Caco-2 (cell line): ENCODE measurements at regions not wholly inside any gene's neighbourhood (a gene's known extent, or its start where the extent isn't known, plus 50 kb on each side); places are given as distances from the start of the nearest gene placed in this dataset.

Experiments
- BruUV-seq: library from RNA; stranded (reverse); fragments of 400-500 nt; replicated peaks from 2 replicates; lab custom pipeline; 2021; lab: Mats Ljungman, UMichigan
- CTCF ChIA-PET: fragments of 300-600 bp; sonication (Branson Sonifier 250); formaldehyde crosslinking; loops from one replicate; lab custom pipeline; 2022; ENCODE audit warnings: antibody characterized with exemption; lab: Charles Lee
- POLR2A ChIA-PET: fragments of 300-600 bp; sonication (Branson Sonifier 250); formaldehyde crosslinking; loops from one replicate; lab custom pipeline; 2022; ENCODE audit warnings: antibody characterized with exemption; lab: Charles Lee
- DNase-seq, 2 experiments: peaks; one replicate each; pipeline versions ENCODE4 v3.0.0 to v3.0.0-alpha.2; 2020 to 2022
- H3K27me3 ChIP-seq: replicated peaks from 2 replicates; pipeline ENCODE4 v1.6.0; 2011; ENCODE audit warnings: low read length; ENCODE audit not compliant: control insufficient read depth, insufficient read depth
- H3K36me3 ChIP-seq: 2 replicates; pipeline ENCODE4 v1.5.1; 2011; ENCODE audit warnings: low read length; ENCODE audit not compliant: control insufficient read depth, insufficient read depth
- H3K4me1 ChIP-seq: fragments of 250-450 bp; sonication (Bioruptor Pico); 2 replicates; pipeline ENCODE4 v1.5.1; 2020; ENCODE audit warnings: mild to moderate bottlenecking
- H3K4me3 ChIP-seq: 2 replicates; pipeline ENCODE4 v1.5.1; 2011; ENCODE audit warnings: low read depth, mild to moderate bottlenecking, control low read depth, low read length
- H3K9me3 ChIP-seq: fragments of 250-450 bp; sonication (Bioruptor Pico); 2 replicates; pipeline ENCODE4 v1.5.1; 2020; ENCODE audit warnings: mild to moderate bottlenecking, moderate library complexity
- H3K27ac Mint-ChIP-seq: one replicate; pipeline ENCODE4 v1.8.0; 2022; ENCODE audit warnings: mixed read lengths; ENCODE audit not compliant: unreplicated experiment
- H3K27me3 Mint-ChIP-seq: one replicate; pipeline ENCODE4 v1.8.0; 2022; ENCODE audit warnings: mixed read lengths; ENCODE audit not compliant: insufficient read depth, unreplicated experiment
- H3K36me3 Mint-ChIP-seq: one replicate; pipeline ENCODE4 v1.8.0; 2022; ENCODE audit warnings: mild to moderate bottlenecking, mixed read lengths; ENCODE audit not compliant: insufficient read depth, unreplicated experiment
- H3K4me1 Mint-ChIP-seq: one replicate; pipeline ENCODE4 v1.8.0; 2022; ENCODE audit warnings: low read depth, mixed read lengths; ENCODE audit not compliant: unreplicated experiment
- H3K4me3 Mint-ChIP-seq: one replicate; pipeline ENCODE4 v1.8.0; 2022; ENCODE audit warnings: mild to moderate bottlenecking, moderate library complexity, mixed read lengths; ENCODE audit not compliant: unreplicated experiment
- H3K9me3 Mint-ChIP-seq: one replicate; pipeline ENCODE4 v1.8.0; 2022; ENCODE audit warnings: mixed read lengths; ENCODE audit not compliant: unreplicated experiment
- intact Hi-C: fragments of 100-400 bp; cut with micrococcal nuclease; formaldehyde crosslinking; loops from one replicate; pipeline ENCODE4 v1.10.0; 2022; ENCODE audit not compliant: unreplicated experiment
- TF ChIP-seq, protein P1 (sequence below), 2 experiments: fragments of 200-600 bp in 1 of 2; IDR thresholded peaks; 1 replicate in 1 of 2; 2 replicates in 1 of 2; pipeline versions ENCODE4 v1.5.1 to v1.8.0; 2011 to 2022; ENCODE audit warnings: antibody characterized with exemption in 1 of 2, control low read depth in 1 of 2, inconsistent platforms in 1 of 2, low read depth in 1 of 2, low read length in 1 of 2, mild to moderate bottlenecking in 1 of 2, moderate library complexity in 1 of 2; ENCODE audit not compliant: insufficient read depth in 1 of 2, severe bottlenecking in 1 of 2, unreplicated experiment in 1 of 2

DNA sequence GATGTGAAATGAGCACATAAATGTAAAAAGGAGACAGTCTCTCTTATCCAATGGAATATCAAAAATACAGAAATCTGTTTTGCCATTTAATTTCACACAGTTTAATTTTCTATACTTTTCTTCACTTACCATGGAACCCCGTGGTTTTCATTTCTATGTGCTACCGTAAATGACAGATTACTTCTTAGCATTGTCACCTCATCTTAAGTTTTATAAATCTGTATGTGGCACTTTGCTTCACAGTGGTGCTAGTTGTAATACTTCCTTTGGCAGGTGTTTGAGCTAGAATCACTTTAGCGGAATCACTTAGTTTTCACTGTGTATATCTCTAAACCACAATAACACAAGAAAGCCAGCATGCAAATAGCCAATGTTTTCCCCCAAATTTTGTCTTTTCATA is 781.9 kb upstream of the MGAT4C start:
- Histone ChIP-seq H3K9me3 (no peaks in the 10 kb centered on the region), H3K27me3 (no peaks in the 10 kb centered on the region), H3K4me1 (no peaks in the 10 kb centered on the region), H3K36me3 (no peaks in the 10 kb centered on the region), H3K4me3 (no peak overlapping the region)
- Mint-ChIP-seq H3K27me3 (no peaks in the 10 kb centered on the region), H3K36me3 (no peaks in the 10 kb centered on the region), H3K27ac (no peak overlapping the region), H3K4me1 (no peaks in the 10 kb centered on the region), H3K4me3 (no peak overlapping the region), H3K9me3 (no peaks in the 10 kb centered on the region)
- CTCF ChIA-PET = no interaction called here
- no peak for DNase-seq
- intact Hi-C loops = no loop called here
- POLR2A ChIA-PET = no interaction called here
- BruUV-seq = no TSS peak
- TF ChIP-seq, protein P1, sequence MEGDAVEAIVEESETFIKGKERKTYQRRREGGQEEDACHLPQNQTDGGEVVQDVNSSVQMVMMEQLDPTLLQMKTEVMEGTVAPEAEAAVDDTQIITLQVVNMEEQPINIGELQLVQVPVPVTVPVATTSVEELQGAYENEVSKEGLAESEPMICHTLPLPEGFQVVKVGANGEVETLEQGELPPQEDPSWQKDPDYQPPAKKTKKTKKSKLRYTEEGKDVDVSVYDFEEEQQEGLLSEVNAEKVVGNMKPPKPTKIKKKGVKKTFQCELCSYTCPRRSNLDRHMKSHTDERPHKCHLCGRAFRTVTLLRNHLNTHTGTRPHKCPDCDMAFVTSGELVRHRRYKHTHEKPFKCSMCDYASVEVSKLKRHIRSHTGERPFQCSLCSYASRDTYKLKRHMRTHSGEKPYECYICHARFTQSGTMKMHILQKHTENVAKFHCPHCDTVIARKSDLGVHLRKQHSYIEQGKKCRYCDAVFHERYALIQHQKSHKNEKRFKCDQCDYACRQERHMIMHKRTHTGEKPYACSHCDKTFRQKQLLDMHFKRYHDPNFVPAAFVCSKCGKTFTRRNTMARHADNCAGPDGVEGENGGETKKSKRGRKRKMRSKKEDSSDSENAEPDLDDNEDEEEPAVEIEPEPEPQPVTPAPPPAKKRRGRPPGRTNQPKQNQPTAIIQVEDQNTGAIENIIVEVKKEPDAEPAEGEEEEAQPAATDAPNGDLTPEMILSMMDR (IDR thresholded peaks at IDR 0.05; ENCODE audit: insufficient read depth in 1 of 2, low read depth in 1 of 2, low read length in 1 of 2, severe bottlenecking in 1 of 2, unreplicated experiment in 1 of 2) = no peak

DNA sequence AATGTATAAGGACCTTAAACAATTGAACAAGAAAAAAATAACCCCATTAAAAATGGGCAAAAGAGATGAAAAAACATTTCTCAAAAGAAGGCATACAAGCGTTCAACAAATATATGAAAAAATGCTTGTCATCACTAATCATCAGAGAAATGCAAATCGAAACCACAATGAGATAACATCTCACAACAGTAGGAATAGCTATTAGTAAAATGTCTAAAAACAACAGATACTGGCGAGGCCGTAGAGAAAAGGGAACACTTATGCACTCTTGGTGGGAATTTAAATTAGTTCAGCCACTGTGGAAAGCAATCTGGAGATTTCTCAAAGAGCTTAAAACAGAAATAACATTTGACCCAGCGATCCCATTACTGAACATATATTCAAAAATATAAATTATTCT is 769.8 kb upstream of the MGAT4C start:
- no peak for DNase-seq
- Histone ChIP-seq H3K27me3 (no peaks in the 10 kb centered on the region), H3K36me3 (no peaks in the 10 kb centered on the region), H3K4me1 (no peaks in the 10 kb centered on the region), H3K9me3 (0 out of 2 replicates have a peak, but pooled peaks cover 4% of the 10 kb centered on the region), H3K4me3 (no peak overlapping the region)
- BruUV-seq = no TSS peak
- no peaks in the 10 kb centered on the region for H3K36me3 Mint-ChIP-seq
- H3K4me1 Mint-ChIP-seq = no peaks in the 10 kb centered on the region
- no peaks in the 10 kb centered on the region for H3K9me3 Mint-ChIP-seq
- ChIA-PET POLR2A (no interaction called here), CTCF (no interaction called here)
- no peak overlapping the region for H3K4me3 Mint-ChIP-seq
- H3K27me3 Mint-ChIP-seq = peaks cover 2% of the 10 kb centered on the region
- no peak overlapping the region for H3K27ac Mint-ChIP-seq
- intact Hi-C loops = no loop called here
- TF ChIP-seq, protein P1 (IDR thresholded peaks at IDR 0.05; ENCODE audit: insufficient read depth in 1 of 2, low read depth in 1 of 2, low read length in 1 of 2, severe bottlenecking in 1 of 2, unreplicated experiment in 1 of 2) = no peak

DNA sequence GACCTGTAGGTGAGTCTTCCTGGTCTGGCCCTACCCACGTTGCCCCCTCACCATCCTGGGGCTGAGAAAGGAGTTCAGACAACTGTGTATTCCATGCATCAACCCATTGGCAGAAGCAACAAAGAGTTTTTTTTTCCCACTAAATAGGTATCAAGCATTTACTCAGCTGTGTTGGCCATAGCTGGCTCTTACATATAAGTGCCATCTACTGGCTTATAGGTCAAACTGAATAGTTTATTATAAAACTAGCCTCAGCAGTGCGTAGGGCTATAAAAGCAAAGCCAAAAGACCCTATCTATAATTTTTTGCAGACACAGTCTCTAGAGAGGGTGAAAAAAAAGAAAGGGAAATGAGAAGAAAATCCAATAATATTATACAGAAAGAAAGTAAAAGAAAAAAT is 765.2 kb upstream of the MGAT4C start:
- H3K9me3 Mint-ChIP-seq = no peaks in the 10 kb centered on the region
- Histone ChIP-seq H3K4me3 (no peak overlapping the region), H3K36me3 (no peaks in the 10 kb centered on the region), H3K27me3 (no peaks in the 10 kb centered on the region), H3K9me3 (0 out of 2 replicates have a peak, but pooled peaks cover 4% of the 10 kb centered on the region), H3K4me1 (no peaks in the 10 kb centered on the region)
- no peak for DNase-seq
- TF ChIP-seq, protein P1 (IDR thresholded peaks at IDR 0.05; ENCODE audit: insufficient read depth in 1 of 2, low read depth in 1 of 2, low read length in 1 of 2, severe bottlenecking in 1 of 2, unreplicated experiment in 1 of 2) = no peak
- ChIA-PET POLR2A (no interaction called here), CTCF (no interaction called here)
- H3K36me3 Mint-ChIP-seq = no peaks in the 10 kb centered on the region
- H3K4me1 Mint-ChIP-seq = no peaks in the 10 kb centered on the region
- H3K27me3 Mint-ChIP-seq = peaks cover 2% of the 10 kb centered on the region
- no TSS peak for BruUV-seq
- intact Hi-C loops = no loop called here
- H3K4me3 Mint-ChIP-seq = no peak overlapping the region
- H3K27ac Mint-ChIP-seq = no peak overlapping the region
